Heart left ventricle (tissue), 13 donors: ENCODE measurements at regions not wholly inside any gene's neighbourhood (a gene's known extent, or its start where the extent isn't known, plus 50 kb on each side); places are given as distances from the start of the nearest gene placed in this dataset.

Experiments
- CTCF ChIP-seq, 12 donors: fragments of 200-600 bp; sonication (generic) in 4 of 12; IDR thresholded peaks; one replicate each; pipeline versions ENCODE4 v1.5.0 to v1.8.0; 2018 to 2022; ENCODE audit warnings: antibody characterized with exemption in 12 of 12, mild to moderate bottlenecking in 5 of 12
- POLR2A ChIP-seq, 2 donors: fragments of 450-650 bp; IDR thresholded peaks; one replicate each; pipeline ENCODE4 v1.6.1; 2017; ENCODE audit warnings: antibody characterized with exemption in 2 of 2, mild to moderate bottlenecking in 2 of 2, moderate library complexity in 2 of 2
- donor health status: ischemic (EF 13 %, LVEDD 7.1; RV severe dilation, severe dysfunction).
- donor health status: DM: no; HTN: yes; CAD: no.
- donor health status: DM: no; HTN: no; CAD: no.
- donor health status: ischemic (EF 25% LVEDD 6.9; RV normal size, moderate dysfunction).
- donor health status: ischemic (EF 25% LVEDD 5.7; RV mildly dilated, moderate dysfunction).
- donor health status: ischemic (EF 35%, LVEDD 5.7; RV mildly dilated, moderate dysfunction).
- donor health status: nonischemic (EF 11% LVEDD 7.7; RV severe dilation, severe dysfunction).
- donor health status: DM: yes; HTN: yes; CAD: no.
- donor health status: PGD.
- donor health status: ischemic (EF 29% LVEDD 5.4; RV normal size, mild dysfunction).
- donor health status: nonischemic (EF 23%, LVEDD 6.1; RV moderate dilation, normal function).

GRCh38 chr15:87741350-87741749, 515.2 kb downstream of the NTRK3 start:
- TF ChIP-seq POLR2A (IDR thresholded peaks at IDR 0.05): no peak
- no peak for TF ChIP-seq CTCF (IDR thresholded peaks at IDR 0.05)
